ENCODE measurements at regions not wholly inside any gene's neighbourhood (a gene's known extent, or its start where the extent isn't known, plus 50 kb on each side); places are given as distances from the start of the nearest gene placed in this dataset.

GRCh38 chr4:160810424-160810823, 1353.4 kb downstream of the FSTL5 start (continued):
- TF ChIP-seq CHD7 (IDR thresholded peaks at IDR 0.05; ENCODE audit: insufficient replicate concordance, low read length) (no peak), CEBPB (IDR thresholded peaks at IDR 0.05; ENCODE audit: low read depth, low read length) (no peak), GTF2F1 (IDR thresholded peaks at IDR 0.05; ENCODE audit: borderline replicate concordance, low read depth, low read length) (no peak), YY1 (IDR thresholded peaks at IDR 0.05; ENCODE audit: low read depth, low read length) (no peak), SP1 (IDR thresholded peaks at IDR 0.05; ENCODE audit: low read depth, low read length) (no peak), SAP30 (IDR thresholded peaks at IDR 0.05; ENCODE audit: insufficient read depth, insufficient replicate concordance, low read length) (no peak), CBX8 (IDR thresholded peaks at IDR 0.05; ENCODE audit: borderline replicate concordance, low read depth, low read length) (no peak), POU5F1 (IDR thresholded peaks at IDR 0.05; ENCODE audit: low read depth, low read length) (no peak), JUN (IDR thresholded peaks at IDR 0.05; ENCODE audit: low read depth, low read length) (no peak), CTBP2 (IDR thresholded peaks at IDR 0.05; ENCODE audit: borderline replicate concordance, insufficient read depth, insufficient read length, low read length) (no peak), TBP (IDR thresholded peaks at IDR 0.05; ENCODE audit: low read depth, low read length) (no peak), RAD21 (IDR thresholded peaks at IDR 0.05 in 1 of 2, conservative IDR thresholded peaks at IDR 0.05 in 1 of 2; ENCODE audit: low read depth in 2 of 2, low read length in 2 of 2) (no peak), KDM1A (IDR thresholded peaks at IDR 0.05; ENCODE audit: borderline replicate concordance, low read length) (no peak)

Measured in H1 (cell line).